Mucosa of descending colon (tissue), 3 donors: ENCODE measurements at regions not wholly inside any gene's neighbourhood (a gene's known extent, or its start where the extent isn't known, plus 50 kb on each side); places are given as distances from the start of the nearest gene placed in this dataset.

ENCODE experiments used
- ATAC-seq: fragments of 200-7000 bp; cut with Tn5 transposase; one replicate; pipeline ENCODE4 v1.9.1; 2020; ENCODE audit warnings: mild to moderate bottlenecking, moderate library complexity
- DNase-seq, 3 donors: peaks; one replicate each; pipeline ENCODE4 v3.0.0-alpha.2; 2020
- H3K36me3 ChIP-seq: fragments of 200-600 bp; one replicate; pipeline ENCODE4 v1.8.0; 2021; ENCODE audit warnings: low read depth, mild to moderate bottlenecking
- H3K4me1 ChIP-seq: fragments of 200-600 bp; one replicate; pipeline ENCODE4 v1.8.0; 2021; ENCODE audit warnings: low read depth, mild to moderate bottlenecking
- H3K4me3 ChIP-seq: fragments of 200-600 bp; one replicate; pipeline ENCODE4 v1.8.0; 2021; ENCODE audit warnings: mild to moderate bottlenecking
- H3K9me3 ChIP-seq: fragments of 200-600 bp; one replicate; pipeline ENCODE4 v1.8.0; 2021; ENCODE audit warnings: mild to moderate bottlenecking
- CTCF ChIP-seq: fragments of 200-600 bp; IDR thresholded peaks from one replicate; pipeline ENCODE4 v1.8.0; 2022; ENCODE audit warnings: antibody characterized with exemption, mild to moderate bottlenecking
- intact Hi-C, 2 donors: fragments of 100-400 bp; cut with DNase I in 1 of 2; cut with micrococcal nuclease in 1 of 2; formaldehyde crosslinking; loops; one replicate each; pipeline versions ENCODE4 v1.11.0 to v1.11.1; 2022; cut with DNase I, micrococcal nuclease
- donor health status: DM: no; HTN: no; CAD: no; lungs with moderate emphysema.
- donor health status: DM: no; HTN: no; CAD: no.
- donor health status: DM: no; HTN: yes; CAD: no.

GRCh38 chr10:128222332-128222849, 96.2 kb upstream of the MKI67 start:
- no peak overlapping the region for H3K4me3 ChIP-seq
- H3K9me3 ChIP-seq: no peaks in the 10 kb centered on the region
- TF ChIP-seq CTCF: no peak
- intact Hi-C loops: no loop called here
- H3K4me1 ChIP-seq: no peaks in the 10 kb centered on the region
- H3K36me3 ChIP-seq: no peaks in the 10 kb centered on the region
- ATAC-seq: no peak
- no peak for DNase-seq

- intact Hi-C loops: no loop called here
- no peak for TF ChIP-seq CTCF
- no peaks in the 10 kb centered on the region for H3K4me1 ChIP-seq
- H3K9me3 ChIP-seq: no peaks in the 10 kb centered on the region
- ATAC-seq (no peak), DNase-seq (no peak)
- no peaks in the 10 kb centered on the region for H3K36me3 ChIP-seq
- H3K4me3 ChIP-seq: no peak overlapping the region
These were observed 104.2 kb upstream of the MKI67 start for GRCh38 chr10:128230401-128230800.

- no peak for TF ChIP-seq CTCF
- Histone ChIP-seq H3K36me3 (no peaks in the 10 kb centered on the region), H3K4me3 (no peak overlapping the region), H3K9me3 (no peaks in the 10 kb centered on the region), H3K4me1 (no peaks in the 10 kb centered on the region)
- no peak for ATAC-seq
- intact Hi-C loops: no loop called here
- no peak for DNase-seq
These were observed 107.2 kb upstream of the MKI67 start for GRCh38 chr10:128233422-128233821.

GRCh38 chr10:128237710-128238109, 111.5 kb upstream of the MKI67 start:
- H3K4me1 ChIP-seq: no peaks in the 10 kb centered on the region
- intact Hi-C loops: no loop called here
- TF ChIP-seq CTCF: no peak
- H3K4me3 ChIP-seq: no peak overlapping the region
- no peaks in the 10 kb centered on the region for H3K36me3 ChIP-seq
- ATAC-seq (no peak), DNase-seq (no peak)
- no peaks in the 10 kb centered on the region for H3K9me3 ChIP-seq

GRCh38 chr10:128241023-128241422, 114.8 kb upstream of the MKI67 start:
- Histone ChIP-seq H3K36me3 (no peaks in the 10 kb centered on the region), H3K9me3 (no peaks in the 10 kb centered on the region), H3K4me1 (no peaks in the 10 kb centered on the region), H3K4me3 (no peak overlapping the region)
- no peak for TF ChIP-seq CTCF
- DNase-seq: no peak
- intact Hi-C loops: no loop called here
- no peak for ATAC-seq

GRCh38 chr10:128242641-128243040, 116.4 kb upstream of the MKI67 start:
- Histone ChIP-seq H3K9me3 (no peaks in the 10 kb centered on the region), H3K36me3 (no peaks in the 10 kb centered on the region), H3K4me3 (no peak overlapping the region), H3K4me1 (no peaks in the 10 kb centered on the region)
- DNase-seq (no peak), ATAC-seq (no peak)
- no peak for TF ChIP-seq CTCF
- intact Hi-C loops: no loop called here
